Thymus (tissue), 11 donors: ENCODE measurements at regions not wholly inside any gene's neighbourhood (a gene's known extent, or its start where the extent isn't known, plus 50 kb on each side); places are given as distances from the start of the nearest gene placed in this dataset.

Source experiments
- DNase-seq, 9 donors: peaks; one replicate each; pipeline ENCODE4 v3.0.0-alpha.2; 2013; ENCODE audit warnings: low spot score in 9 of 9, low read depth in 6 of 9, missing footprints in 1 of 9
- H3K27ac ChIP-seq, 2 donors: one replicate each; pipeline ENCODE4 v1.5.1; 2013; ENCODE audit warnings: control low read depth in 1 of 2, low read depth in 1 of 2, low read length in 1 of 2, mild to moderate bottlenecking in 1 of 2, moderate library complexity in 1 of 2
- H3K27me3 ChIP-seq, 2 donors: one replicate each; pipeline ENCODE4 v1.5.1; 2013; ENCODE audit warnings: low read length in 1 of 2; ENCODE audit not compliant: control insufficient read depth in 2 of 2, insufficient read depth in 1 of 2
- H3K36me3 ChIP-seq, 2 donors: one replicate each; pipeline ENCODE4 v1.5.1; 2013; ENCODE audit warnings: low read length in 1 of 2, mild to moderate bottlenecking in 1 of 2, moderate library complexity in 1 of 2; ENCODE audit not compliant: control insufficient read depth in 2 of 2, insufficient read depth in 2 of 2
- H3K4me1 ChIP-seq, 2 donors: one replicate each; pipeline ENCODE4 v1.5.1; 2013; ENCODE audit warnings: low read length in 2 of 2; ENCODE audit not compliant: control insufficient read depth in 2 of 2, insufficient read depth in 2 of 2
- H3K4me3 ChIP-seq, 2 donors: one replicate each; pipeline ENCODE4 v1.5.1; 2013; ENCODE audit warnings: low read length in 2 of 2, control low read depth in 1 of 2, mild to moderate bottlenecking in 1 of 2
- H3K9me3 ChIP-seq, 2 donors: one replicate each; pipeline ENCODE4 v1.5.1; 2013; ENCODE audit warnings: low read length in 1 of 2, mild to moderate bottlenecking in 1 of 2; ENCODE audit not compliant: control insufficient read depth in 2 of 2, insufficient read depth in 1 of 2
- WGBS: extraction: QIAGEN DNeasy Blood & Tissue Kit; methylation state at CpG from one replicate; pipeline ENCODE4 v1.1.7; 2013; 5-methylcytosine and 5-hydroxymethylcytosine counted together
- donor health status: healthy.

- no peaks in the 10 kb centered on the region for H3K4me1 ChIP-seq
- H3K27me3 ChIP-seq: no peaks in the 10 kb centered on the region
- no peak overlapping the region for H3K4me3 ChIP-seq
- H3K27ac ChIP-seq: no peak overlapping the region
- WGBS: 89% methylated on average over 4 of the region's 4 CpGs
- no peaks in the 10 kb centered on the region for H3K36me3 ChIP-seq
- no peak for DNase-seq
- H3K9me3 ChIP-seq: no peaks in the 10 kb centered on the region
Observed at GRCh38 chr10:78623578-78624215, 445.1 kb upstream of the ZMIZ1 start.

- no peak overlapping the region for H3K4me3 ChIP-seq
- no peaks in the 10 kb centered on the region for H3K9me3 ChIP-seq
- no peak overlapping the region for H3K27ac ChIP-seq
- no peaks in the 10 kb centered on the region for H3K4me1 ChIP-seq
- no peak for DNase-seq
- H3K36me3 ChIP-seq: no peaks in the 10 kb centered on the region
- 97% methylated on average over 2 of the region's 2 CpGs for WGBS
- H3K27me3 ChIP-seq: no peaks in the 10 kb centered on the region
Observed at GRCh38 chr10:78624791-78625190, 444.0 kb upstream of the ZMIZ1 start.

GRCh38 chr10:78626471-78626870 is 442.3 kb upstream of the ZMIZ1 start:
- H3K4me1 ChIP-seq: no peaks in the 10 kb centered on the region
- no peak for DNase-seq
- no peaks in the 10 kb centered on the region for H3K9me3 ChIP-seq
- 92% methylated on average over 10 of the region's 10 CpGs for WGBS
- no peak overlapping the region for H3K27ac ChIP-seq
- no peak overlapping the region for H3K4me3 ChIP-seq
- no peaks in the 10 kb centered on the region for H3K27me3 ChIP-seq
- H3K36me3 ChIP-seq: no peaks in the 10 kb centered on the region

- no peak for DNase-seq
- Histone ChIP-seq H3K9me3 (no peaks in the 10 kb centered on the region), H3K4me3 (no peak overlapping the region), H3K4me1 (no peaks in the 10 kb centered on the region), H3K27me3 (no peaks in the 10 kb centered on the region), H3K36me3 (no peaks in the 10 kb centered on the region), H3K27ac (no peak overlapping the region)
- 96% methylated on average over 3 of the region's 3 CpGs for WGBS
Observed at GRCh38 chr10:78627254-78627795, 441.4 kb upstream of the ZMIZ1 start.

- H3K9me3 ChIP-seq: no peaks in the 10 kb centered on the region
- no peak for DNase-seq
- H3K27me3 ChIP-seq: no peaks in the 10 kb centered on the region
- no peaks in the 10 kb centered on the region for H3K36me3 ChIP-seq
- no peaks in the 10 kb centered on the region for H3K4me1 ChIP-seq
- no peak overlapping the region for H3K4me3 ChIP-seq
- no peak overlapping the region for H3K27ac ChIP-seq
- WGBS: 77% methylated on average over 8 of the region's 8 CpGs
Observed at GRCh38 chr10:78628976-78629375, 439.8 kb upstream of the ZMIZ1 start.

GRCh38 chr10:78629773-78630172 is 439.0 kb upstream of the ZMIZ1 start:
- 88% methylated on average over 11 of the region's 11 CpGs for WGBS
- no peaks in the 10 kb centered on the region for H3K36me3 ChIP-seq
- H3K4me3 ChIP-seq: no peak overlapping the region
- no peaks in the 10 kb centered on the region for H3K9me3 ChIP-seq
- DNase-seq: no peak
- no peaks in the 10 kb centered on the region for H3K4me1 ChIP-seq
- H3K27ac ChIP-seq: no peak overlapping the region
- no peaks in the 10 kb centered on the region for H3K27me3 ChIP-seq

- Histone ChIP-seq H3K27me3 (no peaks in the 10 kb centered on the region), H3K27ac (no peak overlapping the region), H3K9me3 (no peaks in the 10 kb centered on the region), H3K4me3 (no peak overlapping the region), H3K36me3 (no peaks in the 10 kb centered on the region), H3K4me1 (no peaks in the 10 kb centered on the region)
- WGBS: 93% methylated on average over 12 of the region's 12 CpGs
- no peak for DNase-seq
Observed at GRCh38 chr10:78630944-78631838, 437.6 kb upstream of the ZMIZ1 start.

GRCh38 chr10:78634389-78634815 is 434.4 kb upstream of the ZMIZ1 start:
- Histone ChIP-seq H3K36me3 (no peaks in the 10 kb centered on the region), H3K4me3 (no peak overlapping the region), H3K4me1 (no peaks in the 10 kb centered on the region), H3K9me3 (no peaks in the 10 kb centered on the region), H3K27ac (no peak overlapping the region), H3K27me3 (no peaks in the 10 kb centered on the region)
- no peak for DNase-seq
- WGBS: 87% methylated on average over 2 of the region's 2 CpGs

GRCh38 chr10:78634835-78635234 is 433.9 kb upstream of the ZMIZ1 start:
- DNase-seq: no peak
- Histone ChIP-seq H3K9me3 (no peaks in the 10 kb centered on the region), H3K36me3 (no peaks in the 10 kb centered on the region), H3K4me3 (no peak overlapping the region), H3K27me3 (no peaks in the 10 kb centered on the region), H3K27ac (no peak overlapping the region), H3K4me1 (no peaks in the 10 kb centered on the region)
- 82% methylated on average over 2 of the region's 2 CpGs for WGBS
